ENCODE measurements at regions not wholly inside any gene's neighbourhood (a gene's known extent, or its start where the extent isn't known, plus 50 kb on each side); places are given as distances from the start of the nearest gene placed in this dataset.
"Not testable (repeated sequence)": the region's sequence is repeated elsewhere in the genome, so short reads cannot be mapped to it uniquely, and the experiment has no call there.

- DNase-seq: no peak
Measured at GRCh38 chrX:39245024-39245423, 443.8 kb downstream of the MID1IP1 start.

- no peak for DNase-seq
Measured at GRCh38 chrX:39247536-39247935, 446.3 kb downstream of the MID1IP1 start.

- DNase-seq: no peak
Measured at GRCh38 chrX:39248330-39248729, 447.1 kb downstream of the MID1IP1 start.

- DNase-seq: no peak
Measured at GRCh38 chrX:39249999-39250398, 448.7 kb downstream of the MID1IP1 start.

- DNase-seq: no peak
Measured at GRCh38 chrX:39251995-39252394, 450.7 kb downstream of the MID1IP1 start.

GRCh38 chrX:39253551-39253950, 452.3 kb downstream of the MID1IP1 start:
- no peak for DNase-seq

- no peak for DNase-seq
Measured at GRCh38 chrX:39258331-39258730, 457.1 kb downstream of the MID1IP1 start.

GRCh38 chrX:39260965-39261364, 459.7 kb downstream of the MID1IP1 start:
- no peak for DNase-seq

- DNase-seq: peak; percentile 32
Measured at GRCh38 chrX:39261446-39262147, 460.3 kb downstream of the MID1IP1 start.

GRCh38 chrX:39262641-39263040, 461.4 kb downstream of the MID1IP1 start:
- DNase-seq: no peak

GRCh38 chrX:39264023-39264422, 462.8 kb downstream of the MID1IP1 start:
- no peak for DNase-seq

GRCh38 chrX:39267176-39267575, 465.9 kb downstream of the MID1IP1 start:
- no peak for DNase-seq

GRCh38 chrX:39268207-39268606, 466.9 kb downstream of the MID1IP1 start:
- DNase-seq: no peak

- no peak for DNase-seq
Measured at GRCh38 chrX:39275500-39276068, 474.3 kb downstream of the MID1IP1 start.

- not testable (repeated sequence) for DNase-seq
Measured at GRCh38 chrX:39277685-39278390, 476.6 kb downstream of the MID1IP1 start.

- DNase-seq: no peak
Measured at GRCh38 chrX:39283239-39283638, 482.0 kb downstream of the MID1IP1 start.

GRCh38 chrX:39288592-39288991, 487.3 kb downstream of the MID1IP1 start:
- no peak for DNase-seq

GRCh38 chrX:39289827-39290226, 488.6 kb downstream of the MID1IP1 start:
- no peak for DNase-seq

GRCh38 chrX:39293203-39293602, 491.9 kb downstream of the MID1IP1 start:
- DNase-seq: no peak

- DNase-seq: no peak
Measured at GRCh38 chrX:39296472-39296871, 495.2 kb downstream of the MID1IP1 start.

GRCh38 chrX:39298821-39299220, 497.6 kb downstream of the MID1IP1 start:
- no peak for DNase-seq

GRCh38 chrX:39299615-39300014, 498.4 kb downstream of the MID1IP1 start:
- no peak for DNase-seq

- peak; percentile 61 for DNase-seq
Measured at GRCh38 chrX:39301036-39301435, 499.8 kb downstream of the MID1IP1 start.

GRCh38 chrX:39302838-39303237, 501.6 kb downstream of the MID1IP1 start:
- DNase-seq: no peak

All from NCI-H345 (cell line).